Stomach (tissue), 8 donors: ENCODE measurements at regions not wholly inside any gene's neighbourhood (a gene's known extent, or its start where the extent isn't known, plus 50 kb on each side); places are given as distances from the start of the nearest gene placed in this dataset.

Source experiments
- DNase-seq, 2 donors: peaks; one replicate each; pipeline versions ENCODE4 v3.0.0 to v3.0.0-alpha.2; 2013 to 2019
- H3K27ac ChIP-seq, 5 donors: fragments of 200-600 bp in 4 of 5; sonication (generic) in 4 of 5; one replicate each; pipeline ENCODE4 v1.5.1; 2013 to 2019; ENCODE audit warnings: mild to moderate bottlenecking in 1 of 5, moderate library complexity in 1 of 5
- H3K27me3 ChIP-seq, 3 donors: fragments of 200-600 bp; sonication (generic); one replicate each; pipeline ENCODE4 v1.5.1; 2017 to 2019; ENCODE audit warnings: mixed run types in 1 of 3
- H3K36me3 ChIP-seq, 4 donors: fragments of 200-600 bp; sonication (generic); 1 replicate in 3 of 4; 2 replicates in 1 of 4; pipeline ENCODE4 v1.5.1; 2016 to 2019
- H3K4me1 ChIP-seq, 4 donors: fragments of 200-600 bp; sonication (generic); one replicate each; pipeline ENCODE4 v1.5.1; 2016 to 2019
- H3K4me3 ChIP-seq, 4 donors: fragments of 200-600 bp; sonication (generic) in 3 of 4; one replicate each; pipeline ENCODE4 v1.5.1; 2016 to 2019; ENCODE audit warnings: mild to moderate bottlenecking in 1 of 4
- H3K9me3 ChIP-seq, 4 donors: fragments of 200-600 bp; sonication (generic); one replicate each; pipeline ENCODE4 v1.5.1; 2016 to 2019
- CTCF ChIP-seq, 7 experiments: fragments of 450-650 bp in 4 of 7; fragments of 200-600 bp in 3 of 7; sonication (generic) in 3 of 7; IDR thresholded peaks; one replicate each; pipeline ENCODE4 v1.5.1; 2016 to 2019; ENCODE audit warnings: antibody characterized with exemption in 7 of 7, control low read depth in 2 of 7, mild to moderate bottlenecking in 1 of 7
- EP300 ChIP-seq: sonication (generic); formaldehyde crosslinking; IDR thresholded peaks from one replicate; pipeline ENCODE4 v1.6.1; 2017; ENCODE audit warnings: antibody characterized with exemption
- POLR2A ChIP-seq, 4 donors: fragments of 450-650 bp; IDR thresholded peaks; one replicate each; pipeline ENCODE4 v1.6.1; 2016; ENCODE audit warnings: antibody characterized with exemption in 4 of 4, control low read depth in 2 of 4, mild to moderate bottlenecking in 1 of 4, moderate library complexity in 1 of 4
- POLR2AphosphoS5 ChIP-seq, 3 donors: sonication (generic); formaldehyde crosslinking; IDR thresholded peaks; one replicate each; pipeline ENCODE4 v1.6.1; 2016; ENCODE audit warnings: antibody characterized with exemption in 3 of 3
- WGBS, 5 donors: extraction: QIAGEN DNeasy Blood & Tissue Kit in 3 of 5; methylation state at CpG; one replicate each; pipeline versions ENCODE4 v1.1.5 to v1.1.7; 2013 to 2018; 5-methylcytosine and 5-hydroxymethylcytosine counted together
- intact Hi-C: fragments of 100-400 bp; cut with DNase I; formaldehyde crosslinking; loops from one replicate; pipeline ENCODE4 v1.15.1; 2023; ENCODE audit warnings: low total_unique reads
- donor health status: healthy with polysubstance abuse.
- donor health status: Bipolar disorder and iron deficiency.
- donor health status: healthy.

GRCh38 chr1:189538271-189538670 lies 939.4 kb downstream of the BRINP3 start:
- Histone ChIP-seq H3K4me1 (no peaks in the 10 kb centered on the region), H3K9me3 (no peaks in the 10 kb centered on the region), H3K27me3 (no peaks in the 10 kb centered on the region), H3K36me3 (no peaks in the 10 kb centered on the region), H3K27ac (no peak overlapping the region), H3K4me3 (no peak overlapping the region)
- intact Hi-C loops, result no loop called here
- 34 to 62% (median 44%) methylated on average over 2 of the region's 2 CpGs for WGBS, 5 donors
- TF ChIP-seq CTCF (IDR thresholded peaks at IDR 0.05) (no peak), POLR2A (IDR thresholded peaks at IDR 0.05) (no peak)
- no peak for DNase-seq

GRCh38 chr1:189550498-189550897 lies 927.2 kb downstream of the BRINP3 start:
- Histone ChIP-seq H3K27me3 (no peaks in the 10 kb centered on the region), H3K4me3 (no peak overlapping the region), H3K27ac (no peak overlapping the region), H3K4me1 (no peaks in the 10 kb centered on the region), H3K9me3 (no peaks in the 10 kb centered on the region), H3K36me3 (no peaks in the 10 kb centered on the region)
- no peak for TF ChIP-seq POLR2A (IDR thresholded peaks at IDR 0.05)
- TF ChIP-seq POLR2AphosphoS5 (IDR thresholded peaks at IDR 0.05), result no peak
- no peak for TF ChIP-seq EP300
- no peak for TF ChIP-seq CTCF (IDR thresholded peaks at IDR 0.05)
- intact Hi-C loops, result no loop called here
- DNase-seq, result no peak

GRCh38 chr1:189563784-189564183 lies 913.9 kb downstream of the BRINP3 start:
- intact Hi-C loops, result no loop called here
- WGBS, 5 donors, result 84 to 94% (median 93%) methylated on average over 4 of the region's 4 CpGs
- no peak overlapping the region for H3K27ac ChIP-seq
- H3K36me3 ChIP-seq, result no peaks in the 10 kb centered on the region
- no peaks in the 10 kb centered on the region for H3K9me3 ChIP-seq
- DNase-seq, result no peak
- H3K4me3 ChIP-seq, result no peak overlapping the region
- TF ChIP-seq POLR2A (IDR thresholded peaks at IDR 0.05), result no peak
- no peak for TF ChIP-seq CTCF (IDR thresholded peaks at IDR 0.05)
- TF ChIP-seq POLR2AphosphoS5 (IDR thresholded peaks at IDR 0.05), result no peak
- no peak for TF ChIP-seq EP300
- no peaks in the 10 kb centered on the region for H3K27me3 ChIP-seq
- peaks cover 0 to 10% (median 0%) of the 10 kb centered on the region in 4 donors for H3K4me1 ChIP-seq

- no peak for TF ChIP-seq POLR2A (IDR thresholded peaks at IDR 0.05)
- Histone ChIP-seq H3K4me1 (peaks cover 0 to 10% (median 0%) of the 10 kb centered on the region in 4 donors), H3K4me3 (no peak overlapping the region), H3K36me3 (no peaks in the 10 kb centered on the region), H3K27me3 (no peaks in the 10 kb centered on the region), H3K27ac (no peak overlapping the region), H3K9me3 (no peaks in the 10 kb centered on the region)
- intact Hi-C loops, result no loop called here
- 14 to 26% (median 20%) methylated on average over 1 of the region's 1 CpG for WGBS, 5 donors
- peak in 1 of 2 donors; percentile 5 for DNase-seq
Measured at GRCh38 chr1:189567890-189568289, 909.8 kb downstream of the BRINP3 start.

- DNase-seq, result no peak
Measured at GRCh38 chr1:189596197-189596596, 881.5 kb downstream of the BRINP3 start.

More at GRCh38 chr1:189596197-189596596, 881.5 kb downstream of the BRINP3 start:
- no peaks in the 10 kb centered on the region for H3K4me1 ChIP-seq
- H3K36me3 ChIP-seq, result no peaks in the 10 kb centered on the region
- intact Hi-C loops, result no loop called here
- 36 to 60% (median 44%) methylated on average over 1 of the region's 1 CpG for WGBS, 5 donors
- TF ChIP-seq EP300, result no peak
- TF ChIP-seq CTCF (IDR thresholded peaks at IDR 0.05), result no peak
- no peak for TF ChIP-seq POLR2A (IDR thresholded peaks at IDR 0.05)
- TF ChIP-seq POLR2AphosphoS5 (IDR thresholded peaks at IDR 0.05), result no peak
- no peak overlapping the region for H3K27ac ChIP-seq
- H3K9me3 ChIP-seq, result peaks cover 0 to 4% (median 0%) of the 10 kb centered on the region in 4 donors
- H3K4me3 ChIP-seq, result no peak overlapping the region
- no peaks in the 10 kb centered on the region for H3K27me3 ChIP-seq
